ENCODE measurements at regions not wholly inside any gene's neighbourhood (a gene's known extent, or its start where the extent isn't known, plus 50 kb on each side); places are given as distances from the start of the nearest gene placed in this dataset.

DNA sequence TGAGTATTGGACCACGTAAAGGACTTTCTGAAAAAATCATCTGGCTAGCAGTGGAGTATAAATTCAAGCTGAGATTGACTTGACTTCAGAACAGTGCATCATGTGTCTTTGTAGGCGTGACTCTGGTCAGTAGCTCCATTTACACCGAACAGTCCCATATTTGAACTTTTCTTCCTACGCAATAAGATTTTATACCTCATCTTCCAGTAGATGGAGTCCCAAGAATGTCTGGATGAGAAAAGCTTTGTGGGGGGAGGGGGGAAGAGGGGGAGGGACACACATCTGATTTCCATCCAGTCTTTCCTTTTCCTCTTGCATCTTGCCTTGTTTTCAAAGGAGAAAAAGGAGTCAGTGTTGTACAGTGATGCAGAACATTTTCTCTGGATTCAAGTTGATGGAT, 241.0 kb downstream of the EMP1 start:
- Histone ChIP-seq H3K9me2 (replicated peaks; ENCODE audit: control insufficient read depth, low read length) (no peaks in the 10 kb centered on the region), H4K20me1 (ENCODE audit: control insufficient read depth, insufficient read depth, low read depth, low read length) (no peaks in the 10 kb centered on the region), H3K4me1 (ENCODE audit: control insufficient read depth, low read length) (no peaks in the 10 kb centered on the region), H3K27me3 (ENCODE audit: control insufficient read depth, low read length) (no peaks in the 10 kb centered on the region), H3K4me3 (ENCODE audit: low read length) (no peak overlapping the region), H3F3A (ENCODE audit: control insufficient read depth, insufficient read depth) (no peaks in the 10 kb centered on the region), H3K9me3 (ENCODE audit: control insufficient read depth, insufficient read depth, low read length) (no peaks in the 10 kb centered on the region), H3K79me2 (ENCODE audit: control insufficient read depth, low read length) (no peaks in the 10 kb centered on the region), H3K4me2 (ENCODE audit: low read length) (no peak overlapping the region), H3K36me3 (ENCODE audit: control insufficient read depth, low read length) (no peaks in the 10 kb centered on the region), H3K27ac (ENCODE audit: low read depth, low read length) (no peak overlapping the region)
- TF ChIP-seq EZH2phosphoT487 (IDR thresholded peaks at IDR 0.05; ENCODE audit: borderline replicate concordance, low read length) = no peak
- TF ChIP-seq, protein P1, sequence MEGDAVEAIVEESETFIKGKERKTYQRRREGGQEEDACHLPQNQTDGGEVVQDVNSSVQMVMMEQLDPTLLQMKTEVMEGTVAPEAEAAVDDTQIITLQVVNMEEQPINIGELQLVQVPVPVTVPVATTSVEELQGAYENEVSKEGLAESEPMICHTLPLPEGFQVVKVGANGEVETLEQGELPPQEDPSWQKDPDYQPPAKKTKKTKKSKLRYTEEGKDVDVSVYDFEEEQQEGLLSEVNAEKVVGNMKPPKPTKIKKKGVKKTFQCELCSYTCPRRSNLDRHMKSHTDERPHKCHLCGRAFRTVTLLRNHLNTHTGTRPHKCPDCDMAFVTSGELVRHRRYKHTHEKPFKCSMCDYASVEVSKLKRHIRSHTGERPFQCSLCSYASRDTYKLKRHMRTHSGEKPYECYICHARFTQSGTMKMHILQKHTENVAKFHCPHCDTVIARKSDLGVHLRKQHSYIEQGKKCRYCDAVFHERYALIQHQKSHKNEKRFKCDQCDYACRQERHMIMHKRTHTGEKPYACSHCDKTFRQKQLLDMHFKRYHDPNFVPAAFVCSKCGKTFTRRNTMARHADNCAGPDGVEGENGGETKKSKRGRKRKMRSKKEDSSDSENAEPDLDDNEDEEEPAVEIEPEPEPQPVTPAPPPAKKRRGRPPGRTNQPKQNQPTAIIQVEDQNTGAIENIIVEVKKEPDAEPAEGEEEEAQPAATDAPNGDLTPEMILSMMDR (IDR thresholded peaks at IDR 0.05; ENCODE audit: low read depth, low read length, poor library complexity, severe bottlenecking) = no peak

DNA sequence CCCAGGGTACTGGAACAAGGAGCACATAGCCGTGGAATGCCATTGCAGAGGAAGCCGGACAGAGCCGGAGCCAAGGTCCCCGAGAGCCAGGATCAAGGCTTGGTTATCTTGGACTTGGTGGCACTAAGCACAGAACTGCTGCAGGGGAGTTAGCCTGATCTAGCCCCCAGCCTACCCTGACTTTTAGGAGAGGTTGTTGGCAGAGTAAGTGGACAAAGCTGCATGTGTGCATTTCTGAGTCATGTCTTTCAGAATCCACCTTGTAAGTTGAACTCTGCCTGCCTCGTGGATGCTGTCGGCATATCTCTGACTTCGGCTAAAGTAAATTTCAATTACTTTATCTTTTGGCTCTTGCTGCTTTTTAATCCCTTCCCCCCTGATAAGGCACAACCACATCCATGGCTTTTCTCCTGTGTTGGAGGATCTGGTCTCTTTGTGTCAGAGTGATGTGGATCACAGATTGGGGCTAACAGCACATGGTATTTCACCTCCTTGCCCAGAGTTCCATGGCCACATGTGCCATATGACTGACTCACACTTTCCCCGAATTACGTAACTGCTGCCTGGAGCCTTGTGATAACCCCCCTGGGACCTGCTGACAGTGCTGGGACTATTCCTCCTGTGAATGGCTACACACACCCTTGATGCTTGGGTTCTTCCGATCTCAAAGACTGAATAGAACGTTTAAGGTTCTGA, 240.3 kb downstream of the EMP1 start:
- Histone ChIP-seq H3K4me1 (ENCODE audit: control insufficient read depth, low read length) (no peaks in the 10 kb centered on the region), H3K79me2 (ENCODE audit: control insufficient read depth, low read length) (no peaks in the 10 kb centered on the region), H3K27ac (ENCODE audit: low read depth, low read length) (no peak overlapping the region), H3K27me3 (ENCODE audit: control insufficient read depth, low read length) (no peaks in the 10 kb centered on the region), H3K9me2 (replicated peaks; ENCODE audit: control insufficient read depth, low read length) (no peaks in the 10 kb centered on the region), H4K20me1 (ENCODE audit: control insufficient read depth, insufficient read depth, low read depth, low read length) (no peaks in the 10 kb centered on the region), H3K4me2 (ENCODE audit: low read length) (no peak overlapping the region), H3K36me3 (ENCODE audit: control insufficient read depth, low read length) (no peaks in the 10 kb centered on the region), H3F3A (ENCODE audit: control insufficient read depth, insufficient read depth) (no peaks in the 10 kb centered on the region), H3K9me3 (ENCODE audit: control insufficient read depth, insufficient read depth, low read length) (no peaks in the 10 kb centered on the region), H3K4me3 (ENCODE audit: low read length) (no peak overlapping the region)
- no peak for TF ChIP-seq EZH2phosphoT487 (IDR thresholded peaks at IDR 0.05; ENCODE audit: borderline replicate concordance, low read length)
- TF ChIP-seq, protein P1 (IDR thresholded peaks at IDR 0.05; ENCODE audit: low read depth, low read length, poor library complexity, severe bottlenecking) = no peak

DNA sequence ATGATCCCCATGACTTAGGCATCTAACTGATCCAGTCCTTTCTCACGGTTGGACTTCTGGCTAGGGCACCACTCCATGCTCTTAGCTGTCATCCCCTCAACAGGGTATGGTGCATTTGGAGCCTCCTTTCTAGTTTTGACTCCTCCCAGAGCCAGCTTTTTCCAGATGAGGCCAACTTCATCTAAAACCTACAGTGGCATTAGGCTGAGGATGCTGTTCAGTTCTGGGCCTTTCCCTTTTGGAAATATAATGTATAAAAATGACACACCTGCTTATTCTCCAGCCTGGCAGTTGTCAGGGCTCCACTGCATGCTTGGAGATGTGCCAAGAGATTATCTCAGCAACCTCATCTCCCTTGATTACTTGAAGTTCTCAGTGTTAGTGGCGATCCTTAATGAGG, 239.7 kb downstream of the EMP1 start:
- no peak overlapping the region for H3K27ac ChIP-seq (ENCODE audit: low read depth, low read length)
- no peaks in the 10 kb centered on the region for H3K27me3 ChIP-seq (ENCODE audit: control insufficient read depth, low read length)
- no peaks in the 10 kb centered on the region for H3F3A ChIP-seq (ENCODE audit: control insufficient read depth, insufficient read depth)
- no peaks in the 10 kb centered on the region for H3K9me2 ChIP-seq (replicated peaks; ENCODE audit: control insufficient read depth, low read length)
- H3K9me3 ChIP-seq (ENCODE audit: control insufficient read depth, insufficient read depth, low read length) = no peaks in the 10 kb centered on the region
- H4K20me1 ChIP-seq (ENCODE audit: control insufficient read depth, insufficient read depth, low read depth, low read length) = no peaks in the 10 kb centered on the region
- H3K4me2 ChIP-seq (ENCODE audit: low read length) = no peak overlapping the region
- no peak overlapping the region for H3K4me3 ChIP-seq (ENCODE audit: low read length)
- H3K79me2 ChIP-seq (ENCODE audit: control insufficient read depth, low read length) = no peaks in the 10 kb centered on the region
- H3K4me1 ChIP-seq (ENCODE audit: control insufficient read depth, low read length) = no peaks in the 10 kb centered on the region
- TF ChIP-seq EZH2phosphoT487 (IDR thresholded peaks at IDR 0.05; ENCODE audit: borderline replicate concordance, low read length) = no peak
- TF ChIP-seq, protein P1 (IDR thresholded peaks at IDR 0.05; ENCODE audit: low read depth, low read length, poor library complexity, severe bottlenecking) = no peak
- H3K36me3 ChIP-seq (ENCODE audit: control insufficient read depth, low read length) = no peaks in the 10 kb centered on the region
